GM12878 (cell line): ENCODE measurements at regions not wholly inside any gene's neighbourhood (a gene's known extent, or its start where the extent isn't known, plus 50 kb on each side); places are given as distances from the start of the nearest gene placed in this dataset.

Source experiments
- ATAC-seq: fragments of 200-7000 bp; cut with Tn5 transposase; 3 replicates; pipeline ENCODE4 v1.9.1; 2020; ENCODE audit warnings: mild to moderate bottlenecking, moderate library complexity
- BruUV-seq: library from RNA; stranded (reverse); fragments of 400-500 nt; replicated peaks from 2 replicates; lab custom pipeline; 2021; lab: Mats Ljungman, UMichigan
- CTCF ChIA-PET: fragments of 300-600 bp; sonication (Branson Sonifier 250); formaldehyde crosslinking; extraction: SDS; loops from one replicate; lab custom pipeline; 2021; ENCODE audit warnings: inconsistent platforms; lab: Yijun Ruan, JAX
- POLR2A ChIA-PET: fragments of 350-600 bp; formaldehyde crosslinking; extraction: SDS; loops from one replicate; lab custom pipeline; 2021; ENCODE audit warnings: inconsistent platforms; lab: Charles Lee
- RAD21 ChIA-PET: fragments of 300-600 bp; sonication (Branson Sonifier 250); formaldehyde crosslinking; loops from one replicate; lab custom pipeline; 2023; ENCODE audit warnings: antibody characterized with exemption; ENCODE audit not compliant: unreplicated experiment; lab: Charles Lee
- SMC1A ChIA-PET: fragments of 300-600 bp; sonication (Branson Sonifier 250); formaldehyde crosslinking; loops from one replicate; lab custom pipeline; 2023; ENCODE audit not compliant: unreplicated experiment, uncharacterized antibody; lab: Charles Lee
- DNase-seq: peaks from one replicate; pipeline ENCODE4 v3.0.0-alpha.2; 2011; ENCODE audit warnings: low read depth, low spot score
- FAIRE-seq: peaks from 3 replicates; lab custom pipeline; 2011; peaks lifted over from hg19 to GRCh38; lab: Jason Lieb, UNC
- H2AFZ ChIP-seq: 2 replicates; pipeline ENCODE4 v1.6.0; 2011; ENCODE audit warnings: low read depth, low read length, control low read depth; ENCODE audit not compliant: control insufficient read depth
- H3K27ac ChIP-seq: 2 replicates; pipeline ENCODE4 v1.5.1; 2011; ENCODE audit warnings: control low read depth; ENCODE audit not compliant: control insufficient read depth, insufficient read depth
- H3K27me3 ChIP-seq, 2 experiments: replicated peaks in 1 of 2; 2 replicates each; pipeline versions ENCODE4 v1.6.0 to v1.6.1; 2011; ENCODE audit warnings: low read length in 1 of 2; ENCODE audit not compliant: control insufficient read depth in 2 of 2, insufficient read depth in 2 of 2
- H3K36me3 ChIP-seq, 2 experiments: 2 replicates each; pipeline ENCODE4 v1.5.1; 2011; ENCODE audit warnings: low read length in 1 of 2; ENCODE audit not compliant: control insufficient read depth in 2 of 2, insufficient read depth in 2 of 2
- H3K4me1 ChIP-seq: 2 replicates; pipeline ENCODE4 v1.6.1; 2011; ENCODE audit warnings: mild to moderate bottlenecking, low read length, moderate library complexity, mixed read lengths; ENCODE audit not compliant: control insufficient read depth, insufficient read depth
- H3K4me2 ChIP-seq: 2 replicates; pipeline ENCODE4 v1.6.0; 2011; ENCODE audit warnings: control low read depth; ENCODE audit not compliant: control insufficient read depth, insufficient read depth
- H3K4me3 ChIP-seq: fragments of 200-600 bp; sonication (generic); 2 replicates; pipeline ENCODE4 v1.5.1; 2016
- H3K79me2 ChIP-seq: 2 replicates; pipeline ENCODE4 v1.6.0; 2011; ENCODE audit warnings: low read length; ENCODE audit not compliant: control insufficient read depth, insufficient read depth
- H3K9ac ChIP-seq: 2 replicates; pipeline ENCODE4 v1.8.0; 2011; ENCODE audit warnings: low read length, control low read depth, mixed read lengths; ENCODE audit not compliant: control insufficient read depth, insufficient read depth
- H3K9me3 ChIP-seq: replicated peaks from 3 replicates; pipeline ENCODE4 v1.5.1; 2011; ENCODE audit warnings: mild to moderate bottlenecking, low read length; ENCODE audit not compliant: control insufficient read depth, insufficient read depth
- H4K20me1 ChIP-seq: 2 replicates; pipeline ENCODE4 v1.6.0; 2011; ENCODE audit not compliant: control insufficient read depth, insufficient read depth
- WGBS: methylation state at CpG from one replicate; pipeline ENCODE4 v1.1.6; 2016; ENCODE audit warnings: low lambda C conversion rate; ENCODE audit not compliant: insufficient replicate concordance, insufficient coverage; ENCODE audit errors: missing lambda C conversion rate; 5-methylcytosine and 5-hydroxymethylcytosine counted together
- in situ Hi-C: fragments of 300-500 bp; cut with MboI; formaldehyde crosslinking; loops from 9 replicates; pipeline ENCODE4 v1.14.3; 2018; ENCODE audit warnings: mixed read lengths
- intact Hi-C: fragments of 100-400 bp; cut with micrococcal nuclease; formaldehyde crosslinking; loops from one replicate; pipeline ENCODE4 v1.14.2; 2022; ENCODE audit not compliant: unreplicated experiment
- TF ChIP-seq, protein P1 (sequence below): fragments of 150-350 bp; IDR thresholded peaks from 2 replicates; pipeline ENCODE4 v1.6.1; 2016; ENCODE audit warnings: low read depth, low read length
- TF ChIP-seq, protein P2 (sequence below): IDR thresholded peaks from 2 replicates; pipeline ENCODE4 v1.6.1; 2011; ENCODE audit warnings: mild to moderate bottlenecking, low read depth, low read length, moderate library complexity; ENCODE audit not compliant: insufficient replicate concordance

DNA sequence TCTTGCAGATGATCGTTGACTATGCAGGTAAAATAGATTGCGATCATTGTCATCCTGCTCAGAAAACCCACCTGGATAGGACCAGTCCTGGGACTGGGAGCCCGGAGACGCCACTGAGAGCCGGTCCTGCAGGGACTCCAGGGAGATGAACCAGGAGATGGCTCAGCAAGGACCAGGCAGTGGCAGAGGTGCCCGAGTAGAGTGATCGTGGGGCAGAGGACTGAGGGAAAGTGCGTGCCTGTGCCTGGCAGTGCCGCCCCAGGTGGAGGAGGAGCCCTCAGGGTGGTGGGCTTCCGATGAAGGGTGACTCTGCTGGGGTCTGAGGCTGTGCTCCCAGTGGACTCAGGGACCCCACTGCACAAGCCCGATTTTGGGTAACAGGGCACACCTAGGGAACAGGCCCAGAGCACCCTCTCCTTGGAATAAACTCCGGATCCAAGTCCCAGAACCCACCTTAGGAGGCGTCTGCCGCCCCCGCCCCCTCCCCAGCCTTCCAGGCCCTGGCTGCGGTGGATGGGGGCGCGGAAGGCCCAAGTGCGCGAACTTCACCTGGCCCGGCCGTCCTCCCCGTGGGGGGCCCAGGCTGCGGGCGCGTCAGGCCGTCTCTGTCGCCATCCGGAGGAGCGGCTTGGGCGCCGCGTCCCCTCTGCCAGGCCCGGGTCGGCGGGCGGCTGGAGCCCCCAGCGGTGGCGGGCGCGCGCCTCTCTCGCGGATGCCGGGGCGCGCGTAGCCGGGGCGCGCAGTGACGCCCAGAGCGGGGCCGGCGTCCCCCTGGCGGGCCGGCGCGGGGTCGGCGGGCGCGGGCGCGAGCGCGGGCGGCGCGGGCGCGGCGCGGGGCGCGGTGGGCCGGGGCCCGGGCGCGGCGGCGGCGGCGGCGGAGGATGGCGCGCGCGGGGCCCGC is 1338.8 kb downstream of the BRD1 start:
- ChIA-PET POLR2A (no interaction called here), CTCF (no interaction called here), SMC1A (no interaction called here), RAD21 (no interaction called here)
- Histone ChIP-seq H3K4me1 (no peaks in the 10 kb centered on the region), H3K9me3 (no peaks in the 10 kb centered on the region), H3K27ac (no peak overlapping the region), H3K36me3 (no peaks in the 10 kb centered on the region), H3K4me3 (no peak overlapping the region), H3K9ac (no peak overlapping the region), H3K27me3 (peaks cover 0 to 5% of the 10 kb centered on the region in 2 experiments; a peak in 3 of 4 replicates), H3K4me2 (no peak overlapping the region), H2AFZ (no peak overlapping the region), H3K79me2 (no peaks in the 10 kb centered on the region), H4K20me1 (no peaks in the 10 kb centered on the region)
- TF ChIP-seq, protein P1, sequence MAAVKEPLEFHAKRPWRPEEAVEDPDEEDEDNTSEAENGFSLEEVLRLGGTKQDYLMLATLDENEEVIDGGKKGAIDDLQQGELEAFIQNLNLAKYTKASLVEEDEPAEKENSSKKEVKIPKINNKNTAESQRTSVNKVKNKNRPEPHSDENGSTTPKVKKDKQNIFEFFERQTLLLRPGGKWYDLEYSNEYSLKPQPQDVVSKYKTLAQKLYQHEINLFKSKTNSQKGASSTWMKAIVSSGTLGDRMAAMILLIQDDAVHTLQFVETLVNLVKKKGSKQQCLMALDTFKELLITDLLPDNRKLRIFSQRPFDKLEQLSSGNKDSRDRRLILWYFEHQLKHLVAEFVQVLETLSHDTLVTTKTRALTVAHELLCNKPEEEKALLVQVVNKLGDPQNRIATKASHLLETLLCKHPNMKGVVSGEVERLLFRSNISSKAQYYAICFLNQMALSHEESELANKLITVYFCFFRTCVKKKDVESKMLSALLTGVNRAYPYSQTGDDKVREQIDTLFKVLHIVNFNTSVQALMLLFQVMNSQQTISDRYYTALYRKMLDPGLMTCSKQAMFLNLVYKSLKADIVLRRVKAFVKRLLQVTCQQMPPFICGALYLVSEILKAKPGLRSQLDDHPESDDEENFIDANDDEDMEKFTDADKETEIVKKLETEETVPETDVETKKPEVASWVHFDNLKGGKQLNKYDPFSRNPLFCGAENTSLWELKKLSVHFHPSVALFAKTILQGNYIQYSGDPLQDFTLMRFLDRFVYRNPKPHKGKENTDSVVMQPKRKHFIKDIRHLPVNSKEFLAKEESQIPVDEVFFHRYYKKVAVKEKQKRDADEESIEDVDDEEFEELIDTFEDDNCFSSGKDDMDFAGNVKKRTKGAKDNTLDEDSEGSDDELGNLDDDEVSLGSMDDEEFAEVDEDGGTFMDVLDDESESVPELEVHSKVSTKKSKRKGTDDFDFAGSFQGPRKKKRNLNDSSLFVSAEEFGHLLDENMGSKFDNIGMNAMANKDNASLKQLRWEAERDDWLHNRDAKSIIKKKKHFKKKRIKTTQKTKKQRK = no peak
- TF ChIP-seq, protein P2, sequence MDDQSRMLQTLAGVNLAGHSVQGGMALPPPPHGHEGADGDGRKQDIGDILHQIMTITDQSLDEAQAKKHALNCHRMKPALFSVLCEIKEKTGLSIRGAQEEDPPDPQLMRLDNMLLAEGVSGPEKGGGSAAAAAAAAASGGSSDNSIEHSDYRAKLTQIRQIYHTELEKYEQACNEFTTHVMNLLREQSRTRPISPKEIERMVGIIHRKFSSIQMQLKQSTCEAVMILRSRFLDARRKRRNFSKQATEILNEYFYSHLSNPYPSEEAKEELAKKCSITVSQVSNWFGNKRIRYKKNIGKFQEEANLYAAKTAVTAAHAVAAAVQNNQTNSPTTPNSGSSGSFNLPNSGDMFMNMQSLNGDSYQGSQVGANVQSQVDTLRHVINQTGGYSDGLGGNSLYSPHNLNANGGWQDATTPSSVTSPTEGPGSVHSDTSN = no peak
- 66% methylated on average over 36 of the region's 90 CpGs for WGBS
- no TSS peak for BruUV-seq
- FAIRE-seq (no peak), DNase-seq (no peak), ATAC-seq (no peak)
- in situ Hi-C loops = loop anchor here (25.0 kb wide), 1 partner anchor 1927 kb away; no protein-coding TSS in a partner anchor
- intact Hi-C loops = no loop called here
